NCI-H748 (cell line): ENCODE measurements at regions not wholly inside any gene's neighbourhood (a gene's known extent, or its start where the extent isn't known, plus 50 kb on each side); places are given as distances from the start of the nearest gene placed in this dataset.

ENCODE experiments used
- DNase-seq: peaks from one replicate; lab custom pipeline; 2025; ENCODE audit not compliant: unreplicated experiment; lab: John Stamatoyannopoulos, UW

- no peak for DNase-seq
Measured at GRCh38 chr5:68447136-68447929, 231.8 kb downstream of the PIK3R1 start.

- no peak for DNase-seq
Measured at GRCh38 chr5:68449380-68449779, 233.8 kb downstream of the PIK3R1 start.

- no peak for DNase-seq
Measured at GRCh38 chr5:68450245-68450852, 234.8 kb downstream of the PIK3R1 start.

GRCh38 chr5:68452286-68452685 lies 236.7 kb downstream of the PIK3R1 start:
- no peak for DNase-seq

- no peak for DNase-seq
Measured at GRCh38 chr5:68454172-68454571, 238.6 kb downstream of the PIK3R1 start.

GRCh38 chr5:68454766-68455165 lies 239.2 kb downstream of the PIK3R1 start:
- DNase-seq = no peak

DNA sequence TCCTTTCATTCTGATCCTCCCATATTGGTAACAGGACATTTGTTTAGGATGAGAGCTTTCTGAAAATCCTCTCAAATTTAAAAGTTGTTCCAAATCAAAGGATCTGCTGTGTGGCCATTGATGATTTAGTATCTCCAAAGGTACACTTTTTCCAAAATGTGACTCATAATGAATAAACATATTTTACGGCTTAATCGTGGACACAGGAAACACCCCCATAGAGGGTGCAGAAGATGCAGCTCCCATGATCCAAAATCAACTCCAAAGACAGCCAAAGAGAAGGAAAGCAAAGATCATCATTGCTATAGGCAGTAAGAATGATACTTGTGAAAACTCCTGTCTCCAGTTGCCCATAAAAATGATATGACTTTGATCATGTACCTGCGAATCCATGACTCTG lies 239.7 kb downstream of the PIK3R1 start:
- no peak for DNase-seq

DNA sequence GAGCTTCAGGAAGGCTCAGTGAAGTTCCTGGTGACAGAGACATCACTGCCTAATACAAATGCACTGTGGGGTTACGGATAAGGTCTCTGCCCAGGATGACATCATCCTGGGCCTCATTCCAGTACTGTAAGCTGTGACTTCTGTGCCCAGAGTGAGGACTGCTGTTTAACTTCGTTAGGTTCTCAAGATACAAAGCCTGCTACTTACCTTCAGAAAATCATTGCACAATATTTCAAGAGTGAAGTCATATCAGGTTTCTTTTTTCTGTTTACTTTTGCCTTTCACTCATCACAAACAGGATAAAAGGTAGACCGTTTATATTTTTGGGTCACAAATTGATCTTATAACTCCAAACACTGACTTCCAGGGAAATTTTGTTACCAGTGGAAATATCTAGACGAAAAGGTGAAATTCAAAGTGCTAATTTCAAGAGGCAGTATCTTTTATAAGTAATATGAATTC lies 241.2 kb downstream of the PIK3R1 start:
- peak; percentile 16 for DNase-seq

GRCh38 chr5:68457285-68457684 lies 241.7 kb downstream of the PIK3R1 start:
- DNase-seq = no peak

- no peak for DNase-seq
Measured at GRCh38 chr5:68458416-68459021, 243.0 kb downstream of the PIK3R1 start.

DNA sequence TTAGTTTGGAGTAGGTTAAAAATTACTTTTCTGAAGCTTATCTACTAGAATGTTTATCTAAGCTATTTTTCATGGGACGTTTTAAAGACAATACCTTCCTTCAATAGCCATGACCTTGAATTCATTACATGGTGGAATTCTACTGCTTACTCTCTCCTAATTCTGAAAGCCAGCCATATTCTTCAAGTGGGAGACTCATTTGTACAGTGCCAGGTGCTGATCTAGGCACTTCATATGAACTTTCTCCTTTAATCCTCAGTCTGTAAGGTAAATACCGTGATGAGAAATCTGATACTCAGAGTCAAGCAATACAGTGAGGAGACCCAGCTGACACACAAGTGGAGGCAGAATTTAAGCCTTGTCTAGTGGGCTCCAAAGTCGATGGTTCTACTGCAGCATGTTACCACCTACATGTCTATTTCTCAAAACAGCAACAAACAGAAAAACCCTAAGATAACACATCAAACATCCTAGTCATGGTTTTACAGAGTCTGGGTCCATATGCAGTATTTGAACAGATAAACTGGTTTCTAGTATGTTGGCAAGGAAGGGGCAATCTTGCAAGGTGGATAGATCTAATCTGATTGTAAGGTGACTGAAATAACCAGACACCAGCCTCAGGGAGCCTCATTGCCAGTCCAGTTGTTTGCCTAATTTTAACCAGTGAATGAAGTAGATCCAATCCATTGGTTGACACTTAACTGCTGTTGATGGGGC lies 243.7 kb downstream of the PIK3R1 start:
- DNase-seq = peak; percentile 51

DNA sequence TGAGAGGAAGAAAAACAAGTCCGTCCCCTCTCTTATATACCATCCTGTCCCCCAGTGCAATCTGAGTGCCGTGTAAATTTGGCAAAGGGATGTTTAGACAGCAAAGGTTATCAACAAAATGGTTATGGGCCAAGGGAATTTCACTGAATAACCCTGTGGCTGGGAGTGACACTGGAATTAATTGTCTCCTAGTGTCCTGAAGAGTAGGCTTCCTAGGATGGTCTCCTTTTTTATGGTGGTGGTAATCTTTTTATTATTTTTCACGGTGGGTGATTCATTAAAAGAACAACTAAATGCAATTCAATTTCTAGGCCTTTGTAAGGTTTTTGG lies 244.2 kb downstream of the PIK3R1 start:
- no peak for DNase-seq

GRCh38 chr5:68460147-68460798 lies 244.7 kb downstream of the PIK3R1 start:
- peak; percentile 50 for DNase-seq

DNA sequence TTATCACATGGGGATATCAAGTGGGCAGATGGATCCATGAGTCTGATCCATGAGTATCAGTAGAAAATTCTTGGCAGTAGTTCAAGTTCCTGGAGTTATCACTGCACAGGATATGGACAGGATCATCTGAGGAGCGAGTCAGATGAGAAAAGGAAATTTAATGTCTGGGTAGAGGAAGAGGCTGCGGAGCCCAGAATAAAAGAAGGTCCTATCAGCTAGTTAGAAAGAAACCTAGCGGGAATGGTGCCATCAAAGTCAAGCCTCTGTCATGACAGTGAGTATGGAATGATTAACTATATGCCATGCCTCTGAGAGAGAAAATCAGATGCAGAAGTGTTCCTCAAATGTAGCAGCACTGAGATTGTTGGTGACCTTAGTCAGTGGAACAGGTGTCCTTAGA lies 248.1 kb downstream of the PIK3R1 start:
- no peak for DNase-seq

- no peak for DNase-seq
Measured at GRCh38 chr5:68464424-68464823, 248.9 kb downstream of the PIK3R1 start.

GRCh38 chr5:68465133-68465532 lies 249.6 kb downstream of the PIK3R1 start:
- DNase-seq = no peak

GRCh38 chr5:68465934-68466551 lies 250.5 kb downstream of the PIK3R1 start:
- no peak for DNase-seq

- DNase-seq = no peak
Measured at GRCh38 chr5:68467208-68467607, 251.7 kb downstream of the PIK3R1 start.

DNA sequence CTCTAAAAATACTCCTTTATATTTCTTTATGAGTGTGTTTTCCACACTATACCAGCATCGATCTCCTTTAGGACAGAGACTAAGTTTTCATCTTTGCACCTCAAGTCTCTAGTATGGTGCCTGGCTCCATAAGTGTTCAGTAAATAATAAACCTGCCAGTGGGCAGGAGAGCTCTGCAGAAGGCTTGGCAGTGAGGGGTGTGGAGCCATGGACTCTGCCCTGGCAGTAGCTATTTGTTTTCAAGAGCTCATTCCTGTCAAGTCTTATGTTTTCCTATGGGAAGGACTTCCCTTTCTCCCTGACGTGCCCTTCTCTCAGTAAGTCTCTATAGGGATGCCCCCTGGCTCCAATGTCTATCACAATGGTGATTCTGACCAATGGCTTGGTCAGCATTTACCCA lies 252.2 kb downstream of the PIK3R1 start:
- no peak for DNase-seq

DNA sequence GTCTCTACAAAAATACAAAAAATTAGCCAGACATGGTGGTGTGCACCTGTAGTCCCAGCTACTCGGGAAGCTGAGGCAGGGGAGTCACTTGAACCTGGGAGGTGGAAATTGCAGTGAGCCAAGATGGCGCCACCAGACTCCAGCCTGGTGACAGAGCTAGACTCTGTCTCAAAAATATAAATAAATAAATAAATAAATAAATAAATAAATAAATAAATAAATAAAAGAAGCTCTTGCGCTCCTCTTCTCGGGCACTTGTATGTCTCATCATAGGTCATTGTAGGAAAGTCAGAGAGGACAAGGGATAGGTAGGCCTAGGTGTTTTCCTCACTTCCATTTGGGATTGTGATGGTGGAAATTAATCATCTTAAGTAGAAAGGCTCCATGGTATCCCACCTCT lies 252.8 kb downstream of the PIK3R1 start:
- DNase-seq = no peak

GRCh38 chr5:68475476-68475983 lies 260.0 kb downstream of the PIK3R1 start:
- DNase-seq = no peak
